ENCODE measurements at regions not wholly inside any gene's neighbourhood (a gene's known extent, or its start where the extent isn't known, plus 50 kb on each side); places are given as distances from the start of the nearest gene placed in this dataset.

GRCh38 chr2:187838690-187839089 lies 284.5 kb upstream of the TFPI start:
- in situ Hi-C loops (cut with MboI; ENCODE audit: low pct_ligation_motif_present in 1 of 4, low pct_unique_long_range_greater_than_20kb in 1 of 4, low sequenced_read_pairs in 3 of 4), result loop anchor here in 2 of 4 donors (25.0 kb wide), 2 partner anchors 326 to 351 kb away; no protein-coding TSS in a partner anchor
- Histone ChIP-seq H3K27me3 (no peaks in the 10 kb centered on the region), H3K9me3 (no peaks in the 10 kb centered on the region), H3K36me3 (no peaks in the 10 kb centered on the region), H3K27ac (no peak overlapping the region), H3K4me3 (no peak overlapping the region), H3K4me1 (no peaks in the 10 kb centered on the region)
- TF ChIP-seq POLR2A (IDR thresholded peaks at IDR 0.05) (no peak), EP300 (IDR thresholded peaks at IDR 0.05; ENCODE audit: low read depth) (no peak), CTCF (IDR thresholded peaks at IDR 0.05) (no peak), POLR2AphosphoS5 (IDR thresholded peaks at IDR 0.05) (no peak)
- WGBS, 2 donors (ENCODE audit: low coverage in 1 of 2), result 60 to 86% methylated on average over 1 of the region's 1 CpG
- intact Hi-C loops (cut with DNase I; ENCODE audit: low total_unique reads), result no loop called here
- DNase-seq, result no peak

GRCh38 chr2:187842315-187842714 lies 288.1 kb upstream of the TFPI start:
- DNase-seq, result no peak
- in situ Hi-C loops (cut with MboI; ENCODE audit: low pct_ligation_motif_present in 1 of 4, low pct_unique_long_range_greater_than_20kb in 1 of 4, low sequenced_read_pairs in 3 of 4), result loop anchor here in 2 of 4 donors (25.0 kb wide), 2 partner anchors 330 to 355 kb away; no protein-coding TSS in a partner anchor
- Histone ChIP-seq H3K4me1 (no peaks in the 10 kb centered on the region), H3K27me3 (no peaks in the 10 kb centered on the region), H3K36me3 (no peaks in the 10 kb centered on the region), H3K9me3 (no peaks in the 10 kb centered on the region), H3K27ac (no peak overlapping the region), H3K4me3 (no peak overlapping the region)
- 84 to 87% methylated on average over 4 of the region's 4 CpGs for WGBS, 2 donors (ENCODE audit: low coverage in 1 of 2)
- no peak for TF ChIP-seq CTCF (IDR thresholded peaks at IDR 0.05)
- no peak for TF ChIP-seq POLR2AphosphoS5 (IDR thresholded peaks at IDR 0.05)
- TF ChIP-seq POLR2A (IDR thresholded peaks at IDR 0.05), result no peak
- no peak for TF ChIP-seq EP300 (IDR thresholded peaks at IDR 0.05; ENCODE audit: low read depth)
- intact Hi-C loops (cut with DNase I; ENCODE audit: low total_unique reads), result no loop called here

GRCh38 chr2:187842978-187843847 lies 289.0 kb upstream of the TFPI start:
- 42 to 52% methylated on average over 8 of the region's 8 CpGs for WGBS, 2 donors (ENCODE audit: low coverage in 1 of 2)
- in situ Hi-C loops (cut with MboI; ENCODE audit: low pct_ligation_motif_present in 1 of 4, low pct_unique_long_range_greater_than_20kb in 1 of 4, low sequenced_read_pairs in 3 of 4) (loop anchor here in 2 of 4 donors (25.0 kb wide), 2 partner anchors 331 to 356 kb away; no protein-coding TSS in a partner anchor), intact Hi-C loops (cut with DNase I; ENCODE audit: low total_unique reads) (no loop called here)
- no peaks in the 10 kb centered on the region for H3K36me3 ChIP-seq
- no peaks in the 10 kb centered on the region for H3K9me3 ChIP-seq
- H3K4me1 ChIP-seq, result no peaks in the 10 kb centered on the region
- no peaks in the 10 kb centered on the region for H3K27me3 ChIP-seq
- H3K4me3 ChIP-seq, result no peak overlapping the region
- no peak overlapping the region for H3K27ac ChIP-seq
- TF ChIP-seq CTCF (IDR thresholded peaks at IDR 0.05) (peak; percentile 26 to 50 (median 48)), POLR2AphosphoS5 (IDR thresholded peaks at IDR 0.05) (no peak), EP300 (IDR thresholded peaks at IDR 0.05; ENCODE audit: low read depth) (no peak), POLR2A (IDR thresholded peaks at IDR 0.05) (no peak)
- DNase-seq, result no peak

- H3K27ac ChIP-seq, result no peak overlapping the region
- no peaks in the 10 kb centered on the region for H3K27me3 ChIP-seq
- intact Hi-C loops (cut with DNase I; ENCODE audit: low total_unique reads) (no loop called here), in situ Hi-C loops (cut with MboI; ENCODE audit: low pct_ligation_motif_present in 1 of 4, low pct_unique_long_range_greater_than_20kb in 1 of 4, low sequenced_read_pairs in 3 of 4) (loop anchor here in 2 of 4 donors (25.0 kb wide), 2 partner anchors 335 to 360 kb away; no protein-coding TSS in a partner anchor)
- no peak for DNase-seq
- no peak overlapping the region for H3K4me3 ChIP-seq
- no peaks in the 10 kb centered on the region for H3K4me1 ChIP-seq
- H3K9me3 ChIP-seq, result no peaks in the 10 kb centered on the region
- WGBS, 2 donors (ENCODE audit: low coverage in 1 of 2), result 38 to 44% methylated on average over 1 of the region's 1 CpG
- TF ChIP-seq CTCF (IDR thresholded peaks at IDR 0.05) (no peak), EP300 (IDR thresholded peaks at IDR 0.05; ENCODE audit: low read depth) (no peak), POLR2AphosphoS5 (IDR thresholded peaks at IDR 0.05) (no peak), POLR2A (IDR thresholded peaks at IDR 0.05) (no peak)
- no peaks in the 10 kb centered on the region for H3K36me3 ChIP-seq
Measured at GRCh38 chr2:187847245-187848208, 293.3 kb upstream of the TFPI start.
